CD8-positive, alpha-beta memory T cell (primary cell): ENCODE measurements at regions not wholly inside any gene's neighbourhood (a gene's known extent, or its start where the extent isn't known, plus 50 kb on each side); places are given as distances from the start of the nearest gene placed in this dataset.

ENCODE experiments used
- CTCF ChIA-PET: fragments of 350-600 bp; sonication (Branson Sonifier 250); formaldehyde crosslinking; loops from one replicate; lab custom pipeline; 2021; ENCODE audit warnings: antibody characterized with exemption; lab: Charles Lee
- POLR2A ChIA-PET: fragments of 350-600 bp; sonication (Branson Sonifier 250); formaldehyde crosslinking; loops from one replicate; lab custom pipeline; 2021; ENCODE audit warnings: antibody characterized with exemption; lab: Charles Lee
- DNase-seq, 5 donors: peaks; one replicate each; pipeline versions ENCODE4 v3.0.0 to v3.0.0-alpha.2; 2020 to 2022; ENCODE audit warnings: mixed read lengths in 1 of 5
- H3K27ac ChIP-seq: one replicate; pipeline ENCODE4 v1.7.0; 2013; ENCODE audit warnings: low read depth, mild to moderate bottlenecking, low read length, moderate library complexity
- H3K27me3 ChIP-seq: 2 replicates; pipeline ENCODE4 v1.7.0; 2013; ENCODE audit warnings: low read length, mild to moderate bottlenecking; ENCODE audit not compliant: insufficient read depth, poor library complexity, severe bottlenecking
- H3K36me3 ChIP-seq: 2 replicates; pipeline ENCODE4 v1.7.0; 2013; ENCODE audit warnings: mild to moderate bottlenecking, low read length, moderate library complexity; ENCODE audit not compliant: insufficient read depth
- H3K4me1 ChIP-seq: 2 replicates; pipeline ENCODE4 v1.7.0; 2013; ENCODE audit warnings: mild to moderate bottlenecking, low read length, moderate library complexity; ENCODE audit not compliant: insufficient read depth
- H3K4me3 ChIP-seq: 2 replicates; pipeline ENCODE4 v1.7.0; 2013; ENCODE audit warnings: mild to moderate bottlenecking, low read length
- H3K9me3 ChIP-seq: 2 replicates; pipeline ENCODE4 v1.7.0; 2013; ENCODE audit warnings: mild to moderate bottlenecking, low read length
- H3K27ac Mint-ChIP-seq, 8 donors: one replicate each; pipeline ENCODE4 v1.8.0; 2020 to 2021; ENCODE audit warnings: mixed read lengths in 8 of 8, mild to moderate bottlenecking in 6 of 8, inconsistent platforms in 3 of 8, moderate library complexity in 3 of 8
- H3K27me3 Mint-ChIP-seq, 2 donors: one replicate each; pipeline ENCODE4 v1.8.0; 2020 to 2021; ENCODE audit warnings: mixed read lengths in 2 of 2, mild to moderate bottlenecking in 1 of 2, moderate library complexity in 1 of 2
- H3K36me3 Mint-ChIP-seq, 3 donors: one replicate each; pipeline ENCODE4 v1.8.0; 2020 to 2021; ENCODE audit warnings: mixed read lengths in 3 of 3, inconsistent platforms in 1 of 3, mild to moderate bottlenecking in 1 of 3
- H3K4me1 Mint-ChIP-seq, 3 donors: one replicate each; pipeline ENCODE4 v1.8.0; 2020 to 2021; ENCODE audit warnings: mixed read lengths in 3 of 3, inconsistent platforms in 1 of 3, mild to moderate bottlenecking in 1 of 3
- H3K4me3 Mint-ChIP-seq, 7 donors: one replicate each; pipeline ENCODE4 v1.8.0; 2020 to 2021; ENCODE audit warnings: mixed read lengths in 7 of 7, mild to moderate bottlenecking in 6 of 7, moderate library complexity in 4 of 7, inconsistent platforms in 2 of 7
- H3K9me3 Mint-ChIP-seq, 5 donors: one replicate each; pipeline ENCODE4 v1.8.0; 2020 to 2022; ENCODE audit warnings: mixed read lengths in 5 of 5, mild to moderate bottlenecking in 3 of 5, moderate library complexity in 2 of 5, inconsistent platforms in 1 of 5

DNA sequence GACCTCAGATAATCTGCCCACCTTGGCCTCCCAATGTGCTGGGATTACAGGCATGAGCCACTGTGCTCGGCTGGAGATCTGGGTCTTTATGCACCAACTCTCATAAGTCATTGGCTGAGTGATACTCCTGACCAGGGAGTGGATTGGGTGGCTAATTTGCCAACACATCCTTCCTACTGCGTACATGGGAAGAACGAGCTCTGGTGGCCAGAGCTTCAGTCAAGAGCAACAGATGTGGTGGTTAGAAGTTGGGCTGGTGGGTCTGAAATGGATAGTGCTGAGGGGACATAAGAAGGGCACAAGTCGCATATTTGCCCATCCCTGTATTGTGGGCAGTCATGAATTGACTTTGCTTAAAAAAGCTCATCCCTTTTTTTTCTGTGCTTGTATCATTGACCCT, 74.1 kb upstream of the AMPD3 start:
- POLR2A ChIA-PET, result no interaction called here
- CTCF ChIA-PET, result no interaction called here

DNA sequence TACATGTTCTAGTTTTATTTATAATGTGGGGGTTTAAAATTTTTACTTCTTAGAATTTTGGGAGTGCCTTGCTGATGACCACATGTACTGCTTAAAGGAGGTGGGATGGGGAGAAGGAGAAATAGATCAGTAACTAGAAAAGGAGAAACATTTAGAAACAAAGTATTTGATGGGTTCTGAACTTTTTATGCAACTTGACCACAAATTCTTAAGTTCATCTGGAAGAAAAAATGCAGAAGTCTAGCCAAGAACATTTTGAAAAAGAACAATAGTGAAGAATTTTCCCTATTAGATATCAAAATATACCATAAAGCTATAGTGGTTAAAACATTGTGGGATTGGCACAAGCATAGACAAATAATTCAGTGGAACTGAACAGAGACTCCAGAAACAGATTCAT, 73.3 kb upstream of the AMPD3 start:
- Histone ChIP-seq H3K27me3 (no peaks in the 10 kb centered on the region), H3K4me1 (no peaks in the 10 kb centered on the region), H3K4me3 (no peak overlapping the region), H3K9me3 (no peaks in the 10 kb centered on the region), H3K27ac (no peak overlapping the region), H3K36me3 (no peaks in the 10 kb centered on the region)
- no peak for DNase-seq
- H3K9me3 Mint-ChIP-seq, result peaks cover 0 to 4% (median 0%) of the 10 kb centered on the region in 5 donors
- H3K27me3 Mint-ChIP-seq, result peaks cover 6 to 45% of the 10 kb centered on the region in 2 donors
- ChIA-PET POLR2A (no interaction called here), CTCF (no interaction called here)
- H3K36me3 Mint-ChIP-seq, result no peaks in the 10 kb centered on the region
- H3K27ac Mint-ChIP-seq, result no peak overlapping the region
- H3K4me1 Mint-ChIP-seq, result no peaks in the 10 kb centered on the region
- H3K4me3 Mint-ChIP-seq, result no peak overlapping the region

More for the DNA sequence above, 74.1 kb upstream of the AMPD3 start:
- Histone ChIP-seq H3K36me3 (no peaks in the 10 kb centered on the region), H3K4me1 (no peaks in the 10 kb centered on the region), H3K27me3 (no peaks in the 10 kb centered on the region), H3K27ac (no peak overlapping the region), H3K9me3 (no peaks in the 10 kb centered on the region), H3K4me3 (no peak overlapping the region)
- Mint-ChIP-seq H3K4me3 (no peak overlapping the region), H3K27me3 (peaks cover 6 to 36% of the 10 kb centered on the region in 2 donors), H3K36me3 (no peaks in the 10 kb centered on the region), H3K4me1 (no peaks in the 10 kb centered on the region), H3K27ac (no peak overlapping the region), H3K9me3 (peaks cover 0 to 2% (median 0%) of the 10 kb centered on the region in 5 donors)
- no peak for DNase-seq

DNA sequence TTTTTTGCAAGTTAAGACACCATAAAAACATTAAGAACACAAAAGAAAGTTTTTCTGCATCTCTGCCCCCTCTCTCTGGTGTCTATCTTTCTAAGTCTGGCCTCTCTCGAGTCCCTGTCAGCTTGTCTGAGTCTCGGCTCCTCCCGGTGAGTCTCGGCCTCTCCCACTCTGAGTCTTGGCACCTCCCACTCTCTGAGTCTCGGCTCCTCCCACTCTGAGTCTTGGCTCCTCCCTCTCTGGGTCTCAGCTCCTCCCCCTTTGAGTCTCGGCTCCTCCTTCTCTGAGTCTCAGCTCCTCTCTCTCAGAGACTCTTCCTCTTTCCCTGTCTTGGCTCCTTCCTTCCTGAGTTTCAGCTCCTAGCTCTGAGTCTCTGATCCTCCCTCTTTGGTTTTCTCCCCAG, 72.5 kb upstream of the AMPD3 start:
- CTCF ChIA-PET, result no interaction called here
- Mint-ChIP-seq H3K4me1 (no peaks in the 10 kb centered on the region), H3K36me3 (no peaks in the 10 kb centered on the region), H3K4me3 (no peak overlapping the region), H3K27ac (no peak overlapping the region), H3K9me3 (peaks cover 0 to 4% (median 0%) of the 10 kb centered on the region in 5 donors), H3K27me3 (peaks cover 9 to 48% of the 10 kb centered on the region in 2 donors)
- Histone ChIP-seq H3K36me3 (no peaks in the 10 kb centered on the region), H3K9me3 (no peaks in the 10 kb centered on the region), H3K27me3 (no peaks in the 10 kb centered on the region), H3K27ac (no peak overlapping the region), H3K4me1 (no peaks in the 10 kb centered on the region), H3K4me3 (no peak overlapping the region)
- POLR2A ChIA-PET, result no interaction called here
- DNase-seq, result no peak

DNA sequence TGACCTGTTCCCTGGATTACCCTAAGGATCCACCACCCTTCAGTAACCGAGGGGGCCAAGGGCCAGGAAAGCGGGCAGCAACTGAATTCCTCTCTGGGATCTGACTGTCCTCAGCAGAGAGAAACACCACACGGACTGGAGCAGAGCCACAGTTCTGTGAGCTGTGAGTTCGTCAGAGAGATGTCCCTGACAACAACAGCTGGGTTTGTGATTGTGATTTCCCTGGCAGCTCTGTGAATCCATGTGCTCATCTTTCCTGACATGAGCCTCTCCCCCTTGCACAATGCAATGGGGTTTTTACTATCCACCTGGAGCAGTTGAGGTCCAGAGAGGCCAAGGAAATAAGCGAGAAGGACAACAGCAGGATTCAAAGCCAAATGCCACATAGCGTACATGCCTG, 69.4 kb upstream of the AMPD3 start:
- POLR2A ChIA-PET, result no interaction called here
- CTCF ChIA-PET, result no interaction called here
- no peaks in the 10 kb centered on the region for H3K4me1 ChIP-seq
- no peaks in the 10 kb centered on the region for H3K4me1 Mint-ChIP-seq
- H3K27me3 ChIP-seq, result no peaks in the 10 kb centered on the region
- no peaks in the 10 kb centered on the region for H3K36me3 Mint-ChIP-seq
- no peaks in the 10 kb centered on the region for H3K9me3 ChIP-seq
- no peak for DNase-seq
- no peak overlapping the region for H3K4me3 Mint-ChIP-seq
- H3K27ac Mint-ChIP-seq, result no peak overlapping the region
- no peak overlapping the region for H3K4me3 ChIP-seq
- H3K9me3 Mint-ChIP-seq, result peaks cover 0 to 4% (median 0%) of the 10 kb centered on the region in 5 donors
- no peak overlapping the region for H3K27ac ChIP-seq
- H3K36me3 ChIP-seq, result no peaks in the 10 kb centered on the region
- H3K27me3 Mint-ChIP-seq, result peaks cover 21 to 61% of the 10 kb centered on the region in 2 donors

DNA sequence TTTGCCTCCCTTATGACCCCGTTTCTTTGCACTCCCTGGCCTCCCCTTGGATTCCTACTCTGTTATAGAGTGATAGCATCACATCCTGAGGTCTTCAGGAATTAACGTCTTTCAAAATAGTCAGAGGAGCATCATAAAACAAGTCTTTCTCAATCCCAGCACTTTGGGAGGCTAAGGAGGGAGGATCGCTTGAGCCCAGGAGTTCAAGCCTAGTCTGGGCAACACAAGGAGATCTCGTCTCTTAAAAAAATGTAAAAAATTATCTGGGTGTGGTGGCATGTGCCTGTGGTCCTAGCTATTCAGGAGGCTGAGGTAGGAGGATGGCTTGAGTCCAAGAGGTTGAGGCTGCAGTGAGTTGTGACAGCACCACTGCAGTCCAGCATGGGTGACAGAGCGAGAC, 68.7 kb upstream of the AMPD3 start:
- Mint-ChIP-seq H3K36me3 (no peaks in the 10 kb centered on the region), H3K27me3 (peaks cover 16 to 63% of the 10 kb centered on the region in 2 donors), H3K27ac (no peak overlapping the region), H3K9me3 (peaks cover 0 to 4% (median 0%) of the 10 kb centered on the region in 5 donors), H3K4me3 (no peak overlapping the region), H3K4me1 (no peaks in the 10 kb centered on the region)
- Histone ChIP-seq H3K9me3 (no peaks in the 10 kb centered on the region), H3K4me1 (no peaks in the 10 kb centered on the region), H3K27ac (no peak overlapping the region), H3K36me3 (no peaks in the 10 kb centered on the region), H3K4me3 (no peak overlapping the region), H3K27me3 (no peaks in the 10 kb centered on the region)
- ChIA-PET CTCF (no interaction called here), POLR2A (no interaction called here)
- DNase-seq, result no peak

DNA sequence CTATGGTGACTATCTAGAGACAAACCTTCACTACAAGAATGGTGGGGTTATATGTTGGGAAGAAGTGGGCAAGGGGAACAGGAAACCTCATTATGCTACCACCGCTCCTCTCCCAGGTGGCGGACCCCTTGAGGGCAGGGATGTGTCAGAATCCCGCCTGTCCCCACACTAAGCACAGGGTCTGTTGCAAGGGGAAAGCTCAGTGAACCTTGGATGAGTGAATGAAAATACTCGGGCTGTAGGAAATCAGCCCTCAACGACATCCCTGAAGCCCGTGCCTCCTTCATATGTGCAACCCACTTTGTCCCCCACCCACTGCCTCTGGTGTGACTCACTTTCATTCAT, 68.2 kb upstream of the AMPD3 start:
- Histone ChIP-seq H3K27me3 (no peaks in the 10 kb centered on the region), H3K4me3 (no peak overlapping the region), H3K4me1 (no peaks in the 10 kb centered on the region), H3K9me3 (no peaks in the 10 kb centered on the region), H3K27ac (no peak overlapping the region), H3K36me3 (no peaks in the 10 kb centered on the region)
- ChIA-PET POLR2A (no interaction called here), CTCF (no interaction called here)
- DNase-seq, result no peak
- Mint-ChIP-seq H3K4me3 (no peak overlapping the region), H3K4me1 (no peaks in the 10 kb centered on the region), H3K27me3 (peaks cover 15 to 59% of the 10 kb centered on the region in 2 donors), H3K9me3 (peaks cover 0 to 4% (median 0%) of the 10 kb centered on the region in 5 donors), H3K27ac (no peak overlapping the region), H3K36me3 (no peaks in the 10 kb centered on the region)

DNA sequence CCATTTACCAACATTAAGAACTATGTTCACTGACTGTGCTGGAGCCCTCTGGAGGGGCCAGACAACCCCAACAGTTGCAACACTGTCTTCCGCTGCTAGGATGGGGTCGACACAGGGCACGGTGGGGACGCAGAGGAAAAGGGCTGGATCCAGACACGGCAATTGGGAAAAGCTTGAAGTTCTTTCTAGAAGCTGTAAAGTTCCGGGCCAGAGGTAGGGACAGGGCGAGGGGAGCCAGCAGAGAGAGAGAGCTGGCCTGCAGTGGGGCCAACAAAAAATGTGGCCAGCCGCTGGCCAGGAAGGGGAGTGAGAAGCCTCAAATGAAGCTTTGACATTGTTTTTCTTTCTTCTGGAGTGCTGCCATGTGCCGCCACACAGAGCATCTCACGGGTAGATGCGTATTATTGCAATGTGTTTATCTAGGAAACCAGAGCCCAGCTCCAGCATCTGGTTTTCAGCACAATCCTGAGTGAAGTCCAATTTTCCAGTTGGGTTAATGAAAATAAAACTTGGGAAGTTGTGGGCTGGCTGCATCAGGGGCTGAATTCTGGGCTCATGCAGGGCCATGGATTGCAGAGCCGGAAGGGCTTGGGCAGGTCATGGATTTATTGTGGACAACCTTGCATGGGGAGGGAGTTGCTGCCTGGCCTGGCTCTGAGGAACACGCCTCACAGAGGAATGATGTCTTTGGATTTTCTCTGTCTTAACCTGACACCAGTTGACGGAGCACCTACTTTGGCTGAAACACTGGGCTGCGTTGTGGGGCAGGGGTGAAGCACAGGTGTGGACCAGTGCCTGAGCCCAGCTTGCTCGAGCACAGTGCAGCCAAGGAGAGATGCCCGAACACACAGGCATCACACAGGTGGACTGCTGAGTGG, 67.6 kb upstream of the AMPD3 start:
- no peak overlapping the region for H3K4me3 Mint-ChIP-seq
- peaks cover 0 to 2% (median 0%) of the 10 kb centered on the region in 5 donors for H3K9me3 Mint-ChIP-seq
- no peaks in the 10 kb centered on the region for H3K4me1 ChIP-seq
- H3K4me3 ChIP-seq, result no peak overlapping the region
- no peak for DNase-seq
- H3K27me3 Mint-ChIP-seq, result peaks cover 15 to 54% of the 10 kb centered on the region in 2 donors
- POLR2A ChIA-PET, result no interaction called here
- no peaks in the 10 kb centered on the region for H3K36me3 ChIP-seq
- no peak overlapping the region for H3K27ac Mint-ChIP-seq
- H3K36me3 Mint-ChIP-seq, result no peaks in the 10 kb centered on the region
- H3K4me1 Mint-ChIP-seq, result no peaks in the 10 kb centered on the region
- H3K27ac ChIP-seq, result no peak overlapping the region
- H3K9me3 ChIP-seq, result no peaks in the 10 kb centered on the region
- CTCF ChIA-PET, result no interaction called here
- no peaks in the 10 kb centered on the region for H3K27me3 ChIP-seq

DNA sequence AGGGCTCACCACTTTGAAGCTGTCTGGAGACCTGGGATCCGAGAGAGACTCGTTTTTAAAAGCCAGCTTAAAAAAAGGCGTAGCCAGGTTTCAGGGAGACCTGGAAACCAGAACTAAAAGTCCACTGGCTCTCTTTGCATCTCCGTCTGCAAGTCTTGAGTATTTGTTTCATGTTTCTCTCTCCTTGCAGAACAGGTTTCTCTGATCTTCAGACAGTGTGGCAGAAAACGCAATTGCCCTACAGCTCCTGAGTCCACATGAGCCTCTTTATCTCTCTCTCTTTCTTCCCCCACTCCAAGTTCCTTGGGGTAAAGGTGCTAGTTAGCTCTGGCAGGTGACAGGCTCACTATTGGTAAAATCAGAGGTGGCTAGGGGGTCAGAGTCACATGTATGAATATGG, 67.0 kb upstream of the AMPD3 start:
- no peaks in the 10 kb centered on the region for H3K36me3 Mint-ChIP-seq
- peaks cover 0 to 2% (median 0%) of the 10 kb centered on the region in 5 donors for H3K9me3 Mint-ChIP-seq
- H3K4me1 Mint-ChIP-seq, result no peaks in the 10 kb centered on the region
- H3K27me3 Mint-ChIP-seq, result peaks cover 15 to 53% of the 10 kb centered on the region in 2 donors
- Histone ChIP-seq H3K27ac (no peak overlapping the region), H3K4me1 (no peaks in the 10 kb centered on the region), H3K27me3 (no peaks in the 10 kb centered on the region), H3K36me3 (no peaks in the 10 kb centered on the region), H3K9me3 (no peaks in the 10 kb centered on the region), H3K4me3 (no peak overlapping the region)
- ChIA-PET CTCF (no interaction called here), POLR2A (no interaction called here)
- no peak overlapping the region for H3K27ac Mint-ChIP-seq
- H3K4me3 Mint-ChIP-seq, result no peak overlapping the region
- no peak for DNase-seq
